Progenitor cell of endocrine pancreas (in vitro differentiated cells): ENCODE measurements at regions not wholly inside any gene's neighbourhood (a gene's known extent, or its start where the extent isn't known, plus 50 kb on each side); places are given as distances from the start of the nearest gene placed in this dataset.
"Not testable (repeated sequence)": the region's sequence is repeated elsewhere in the genome, so short reads cannot be mapped to it uniquely, and the experiment has no call there.

Source experiments
- DNase-seq: peaks from one replicate; pipeline ENCODE4 v3.0.0; 2021; ENCODE audit warnings: low spot score; ENCODE audit not compliant: unreplicated experiment
- H3K27ac Mint-ChIP-seq: 2 replicates; pipeline ENCODE4 v1.8.0; 2021; ENCODE audit warnings: mild to moderate bottlenecking, moderate library complexity, mixed read lengths
- H3K27me3 Mint-ChIP-seq: 2 replicates; pipeline ENCODE4 v1.8.0; 2021; ENCODE audit warnings: mixed read lengths
- H3K36me3 Mint-ChIP-seq: 2 replicates; pipeline ENCODE4 v1.8.0; 2022; ENCODE audit warnings: mixed read lengths; ENCODE audit not compliant: insufficient read depth
- H3K4me1 Mint-ChIP-seq: 2 replicates; pipeline ENCODE4 v1.8.0; 2021; ENCODE audit warnings: low read depth, mixed read lengths
- H3K4me3 Mint-ChIP-seq: 2 replicates; pipeline ENCODE4 v1.8.0; 2021; ENCODE audit warnings: low read depth, mild to moderate bottlenecking, moderate library complexity, mixed read lengths
- H3K9me3 Mint-ChIP-seq: 2 replicates; pipeline ENCODE4 v1.8.0; 2021; ENCODE audit warnings: low read depth, mixed read lengths
- CTCF ChIP-seq: fragments of 200-600 bp; sonication (generic); IDR thresholded peaks from one replicate; pipeline ENCODE4 v1.5.0; 2021; ENCODE audit warnings: antibody characterized with exemption, mild to moderate bottlenecking; ENCODE audit not compliant: unreplicated experiment

GRCh38 chr22:48418831-48419230, 1408.8 kb downstream of the BRD1 start:
- TF ChIP-seq CTCF = no peak
- peaks cover 73% of the 10 kb centered on the region for H3K27me3 Mint-ChIP-seq
- no peaks in the 10 kb centered on the region for H3K4me1 Mint-ChIP-seq
- no peaks in the 10 kb centered on the region for H3K36me3 Mint-ChIP-seq
- H3K9me3 Mint-ChIP-seq = no peaks in the 10 kb centered on the region
- H3K27ac Mint-ChIP-seq = no peak overlapping the region
- H3K4me3 Mint-ChIP-seq = no peak overlapping the region
- no peak for DNase-seq

GRCh38 chr22:48417225-48418070, 1410.2 kb downstream of the BRD1 start:
- no peaks in the 10 kb centered on the region for H3K4me1 Mint-ChIP-seq
- no peak for DNase-seq

GRCh38 chr22:48416396-48417224, 1411.1 kb downstream of the BRD1 start:
- no peak overlapping the region for H3K27ac Mint-ChIP-seq
- peaks cover 67% of the 10 kb centered on the region for H3K27me3 Mint-ChIP-seq
- no peak for DNase-seq
- no peaks in the 10 kb centered on the region for H3K9me3 Mint-ChIP-seq
- no peaks in the 10 kb centered on the region for H3K4me1 Mint-ChIP-seq
- TF ChIP-seq CTCF = no peak
- H3K36me3 Mint-ChIP-seq = no peaks in the 10 kb centered on the region
- no peak overlapping the region for H3K4me3 Mint-ChIP-seq

More at GRCh38 chr22:48417225-48418070, 1410.2 kb downstream of the BRD1 start:
- no peak for TF ChIP-seq CTCF
- H3K4me3 Mint-ChIP-seq = no peak overlapping the region
- H3K36me3 Mint-ChIP-seq = no peaks in the 10 kb centered on the region
- peaks cover 69% of the 10 kb centered on the region for H3K27me3 Mint-ChIP-seq
- no peak overlapping the region for H3K27ac Mint-ChIP-seq
- no peaks in the 10 kb centered on the region for H3K9me3 Mint-ChIP-seq

- DNase-seq = no peak
- Mint-ChIP-seq H3K27ac (no peak overlapping the region), H3K9me3 (no peaks in the 10 kb centered on the region), H3K4me1 (no peaks in the 10 kb centered on the region), H3K27me3 (peaks cover 67% of the 10 kb centered on the region), H3K4me3 (no peak overlapping the region), H3K36me3 (no peaks in the 10 kb centered on the region)
- TF ChIP-seq CTCF = no peak
Measured at GRCh38 chr22:48415520-48415919, 1412.2 kb downstream of the BRD1 start.

GRCh38 chr22:48414651-48415050, 1413.0 kb downstream of the BRD1 start:
- H3K4me3 Mint-ChIP-seq = no peak overlapping the region
- H3K27me3 Mint-ChIP-seq = peaks cover 68% of the 10 kb centered on the region
- DNase-seq = no peak
- H3K36me3 Mint-ChIP-seq = no peaks in the 10 kb centered on the region
- H3K27ac Mint-ChIP-seq = no peak overlapping the region
- H3K9me3 Mint-ChIP-seq = no peaks in the 10 kb centered on the region
- no peaks in the 10 kb centered on the region for H3K4me1 Mint-ChIP-seq
- TF ChIP-seq CTCF = no peak

- H3K36me3 Mint-ChIP-seq, H3K4me3 Mint-ChIP-seq, H3K9me3 Mint-ChIP-seq, H3K27ac Mint-ChIP-seq, H3K4me1 Mint-ChIP-seq, DNase-seq: not testable (repeated sequence)
- H3K27me3 Mint-ChIP-seq = peaks cover 62% of the 10 kb centered on the region
Measured at GRCh38 chr22:48412931-48413330, 1414.7 kb downstream of the BRD1 start.
